GM18867 (cell line): ENCODE measurements at regions not wholly inside any gene's neighbourhood (a gene's known extent, or its start where the extent isn't known, plus 50 kb on each side); places are given as distances from the start of the nearest gene placed in this dataset.
"Not testable (repeated sequence)": the region's sequence is repeated elsewhere in the genome, so short reads cannot be mapped to it uniquely, and the experiment has no call there.

Experiments used
- ATAC-seq: cut with Tn5 transposase; IDR thresholded peaks from one replicate; pipeline ENCODE4 v1.9.1; 2021; ENCODE audit warnings: mild to moderate bottlenecking, moderate library complexity; ENCODE audit not compliant: unreplicated experiment

DNA sequence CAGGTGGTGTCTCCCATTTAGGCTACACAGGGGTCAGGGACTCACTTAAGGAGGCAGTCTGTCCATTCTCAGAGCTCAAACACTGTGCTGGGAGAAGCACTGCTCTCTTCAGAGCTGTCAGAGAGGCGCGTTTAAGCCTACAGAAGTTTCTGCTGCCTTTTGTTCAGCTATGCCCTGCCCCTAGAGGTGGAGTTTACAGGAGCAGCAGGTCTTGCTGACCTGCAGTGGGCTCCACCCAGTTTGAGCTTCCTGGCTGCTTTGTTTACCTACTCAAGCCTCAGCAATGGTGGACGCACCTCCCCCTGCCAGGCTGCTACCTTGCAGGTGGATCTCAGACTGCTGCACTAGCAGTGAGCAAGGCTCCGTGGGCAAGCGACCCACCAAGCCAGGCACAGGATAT is 260.1 kb downstream of the MEF2C start:
- ATAC-seq, result not testable (repeated sequence)

DNA sequence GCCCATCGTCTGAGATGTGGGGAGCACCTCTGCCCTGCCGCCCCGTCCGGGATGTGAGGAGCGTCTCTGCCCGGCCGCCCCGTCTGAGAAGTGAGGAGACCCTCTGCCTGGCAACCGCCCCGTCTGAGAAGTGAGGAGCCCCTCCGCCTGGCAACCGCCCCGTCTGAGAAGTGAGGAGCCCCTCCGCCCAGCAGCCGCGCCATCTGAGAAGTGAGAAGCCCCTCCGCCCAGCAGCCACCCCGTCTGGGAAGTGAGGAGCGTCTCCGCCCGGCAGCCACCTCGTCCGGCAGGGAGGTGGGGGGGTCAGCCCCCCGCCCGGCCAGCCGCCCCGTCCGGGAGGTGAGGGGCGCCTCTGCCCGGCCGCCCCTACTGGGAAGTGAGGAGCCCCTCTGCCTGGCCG is 267.2 kb downstream of the MEF2C start:
- ATAC-seq, result not testable (repeated sequence)

DNA sequence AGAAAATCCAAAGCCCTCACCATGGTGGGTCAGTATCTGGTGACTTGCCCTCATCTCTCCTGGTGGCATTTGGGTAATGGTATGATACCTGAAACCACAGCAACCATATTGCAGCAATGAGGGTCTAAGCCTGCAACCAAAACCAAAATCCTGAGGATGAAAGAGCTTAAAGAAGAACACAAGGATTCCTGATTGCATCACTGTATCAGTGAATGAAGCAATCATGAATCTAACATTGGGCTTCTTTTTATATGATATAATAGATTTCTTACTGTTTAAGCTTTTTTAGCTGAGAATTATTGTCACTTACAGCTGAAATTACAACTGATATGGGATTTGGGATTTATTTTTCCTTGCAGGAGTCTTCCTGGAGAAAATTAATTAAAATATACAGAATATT is 269.9 kb downstream of the MEF2C start:
- no peak for ATAC-seq

DNA sequence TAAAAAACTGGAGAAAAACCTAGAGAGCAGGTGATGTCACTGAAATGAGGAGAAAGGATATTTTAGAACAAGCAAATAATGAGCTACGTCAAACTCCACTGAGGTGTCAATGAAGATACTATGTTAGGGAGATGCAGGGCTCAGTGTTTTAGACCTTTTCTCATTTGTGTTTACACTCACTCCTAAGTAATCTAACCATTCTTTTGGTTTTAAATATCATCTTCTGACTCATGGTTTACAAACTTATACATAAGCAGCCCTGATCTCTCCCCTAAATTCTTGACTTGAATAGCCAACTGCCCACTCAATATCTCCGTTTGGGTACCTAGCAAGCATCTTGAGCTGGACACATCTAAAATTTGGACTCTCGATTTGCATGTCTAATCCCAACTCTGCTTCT is 272.4 kb downstream of the MEF2C start:
- ATAC-seq, result no peak

DNA sequence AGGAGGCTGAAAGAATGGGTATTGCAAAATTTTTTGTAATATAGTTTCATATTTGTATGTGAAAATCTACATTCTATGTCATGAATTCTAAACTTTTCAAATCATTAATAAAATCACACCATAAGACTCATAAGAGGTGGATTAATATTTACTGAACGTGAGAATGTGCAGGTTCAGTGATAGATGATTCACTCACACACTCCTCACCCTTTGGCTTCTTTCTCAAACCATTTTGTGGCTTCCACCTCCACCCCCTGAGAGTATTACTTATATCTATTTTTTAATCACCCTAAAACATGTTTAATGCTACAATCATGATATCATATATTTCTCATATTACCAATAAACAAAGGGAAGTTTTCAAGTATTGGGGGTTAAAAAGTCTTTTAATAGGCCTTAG is 275.5 kb downstream of the MEF2C start:
- no peak for ATAC-seq

DNA sequence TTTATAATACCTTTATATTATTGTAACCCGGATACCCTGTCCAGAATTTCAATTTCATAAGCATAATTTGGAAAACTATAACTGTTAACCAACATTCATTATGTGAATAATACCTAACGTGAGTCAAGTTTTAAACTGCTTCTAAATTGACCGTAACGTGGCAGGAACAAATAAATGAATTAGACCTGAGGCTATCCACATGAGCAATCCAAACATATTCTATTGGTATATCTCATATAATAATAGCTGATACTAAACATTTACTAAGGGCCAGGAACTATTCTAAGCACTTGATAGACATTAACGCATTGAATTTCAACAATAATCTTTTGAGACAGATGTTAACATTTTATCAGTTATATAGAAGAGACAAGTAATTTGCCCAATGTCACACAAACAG is 276.4 kb downstream of the MEF2C start:
- ATAC-seq, result no peak

DNA sequence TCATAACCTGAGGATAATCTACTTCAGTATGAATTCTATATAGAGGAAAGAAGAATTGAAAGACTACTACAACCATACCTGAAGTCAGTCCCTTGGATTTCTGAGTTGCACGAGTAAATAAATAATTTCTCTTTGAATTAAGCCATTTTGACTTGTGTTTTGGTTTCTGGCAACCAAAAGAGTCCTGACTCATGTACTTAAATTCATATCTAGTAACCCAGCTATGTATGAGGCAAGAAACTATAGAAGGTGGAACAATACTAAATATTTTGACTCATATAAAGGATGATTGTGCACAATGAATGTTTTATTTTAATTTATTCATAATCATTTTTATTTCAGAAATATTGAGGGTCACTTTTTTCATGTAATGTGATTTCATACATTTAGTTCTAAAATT is 276.8 kb downstream of the MEF2C start:
- ATAC-seq, result no peak

DNA sequence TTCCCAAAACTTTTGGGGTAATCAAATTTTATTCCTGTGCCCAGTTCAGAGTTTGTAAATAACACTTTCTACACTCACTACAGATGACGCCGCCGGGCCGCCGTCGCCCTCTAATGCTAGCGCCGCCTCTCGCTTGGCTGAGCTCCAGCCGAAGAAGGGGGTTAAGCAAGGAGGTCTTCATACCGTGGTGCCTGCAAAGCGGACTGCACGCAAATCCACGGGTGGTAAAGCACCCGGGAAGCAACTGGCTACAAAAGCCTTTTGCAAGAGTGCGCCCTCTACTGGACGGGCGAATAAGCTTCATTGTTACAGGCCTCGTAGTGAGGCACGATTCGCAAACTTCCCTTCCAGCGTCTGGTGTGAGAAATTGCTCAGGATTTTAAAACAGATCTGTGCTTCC is 280.4 kb downstream of the MEF2C start:
- no peak for ATAC-seq

DNA sequence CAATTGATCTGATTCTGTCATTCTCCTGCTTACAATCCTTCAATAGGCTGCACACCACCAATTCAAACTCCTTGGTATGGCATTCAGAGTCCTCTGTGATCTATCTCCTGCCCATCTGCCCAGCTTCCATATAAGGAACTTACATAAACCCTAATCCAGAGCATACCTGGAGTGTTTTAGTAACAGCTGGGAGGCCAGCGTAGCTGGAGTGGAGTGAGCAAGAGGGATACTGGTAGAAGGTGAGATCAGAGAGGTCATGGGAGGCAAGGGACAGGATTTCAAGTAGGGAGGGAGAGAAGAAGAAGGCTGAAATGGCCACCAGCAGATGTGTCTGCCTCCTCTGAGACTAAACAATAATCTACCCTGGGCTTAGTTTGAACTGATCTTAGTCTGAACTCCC is 288.5 kb downstream of the MEF2C start:
- no peak for ATAC-seq

DNA sequence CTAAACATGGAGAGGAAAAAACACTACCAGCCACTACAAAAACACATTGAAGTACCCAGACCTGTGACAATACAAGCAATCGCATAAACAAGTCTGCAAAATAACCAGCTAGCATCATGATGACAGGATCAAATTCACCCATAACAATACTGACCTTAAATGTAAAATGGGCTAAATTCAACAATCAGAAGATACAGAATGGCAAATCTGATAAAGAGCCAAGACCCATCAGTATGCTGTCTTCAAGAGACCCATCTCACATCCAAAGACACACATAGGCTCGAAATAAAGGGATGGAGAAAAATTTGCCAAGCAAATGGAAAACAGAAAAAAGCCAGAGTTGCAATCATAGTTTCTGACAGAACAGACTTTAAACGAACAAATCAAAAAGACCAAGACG is 294.4 kb downstream of the MEF2C start:
- no peak for ATAC-seq

DNA sequence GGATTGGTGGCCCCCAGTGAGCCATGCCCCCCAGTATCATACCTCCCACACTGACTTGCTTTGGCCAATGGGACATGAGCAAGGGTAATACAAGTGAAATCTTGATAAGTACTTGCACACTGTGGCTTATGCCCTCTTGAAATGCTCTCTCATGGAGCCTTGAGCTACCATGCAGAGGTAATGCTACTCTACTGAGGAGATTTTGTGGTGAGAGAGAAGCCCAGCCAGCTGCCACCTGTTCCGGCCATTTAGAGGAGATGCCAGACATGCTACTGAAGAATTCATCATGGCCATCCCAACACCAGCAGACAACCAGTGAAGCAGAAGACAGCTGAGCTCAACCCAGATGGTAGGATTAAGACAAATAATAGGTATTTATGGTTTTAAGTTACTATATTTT is 299.5 kb downstream of the MEF2C start:
- no peak for ATAC-seq

DNA sequence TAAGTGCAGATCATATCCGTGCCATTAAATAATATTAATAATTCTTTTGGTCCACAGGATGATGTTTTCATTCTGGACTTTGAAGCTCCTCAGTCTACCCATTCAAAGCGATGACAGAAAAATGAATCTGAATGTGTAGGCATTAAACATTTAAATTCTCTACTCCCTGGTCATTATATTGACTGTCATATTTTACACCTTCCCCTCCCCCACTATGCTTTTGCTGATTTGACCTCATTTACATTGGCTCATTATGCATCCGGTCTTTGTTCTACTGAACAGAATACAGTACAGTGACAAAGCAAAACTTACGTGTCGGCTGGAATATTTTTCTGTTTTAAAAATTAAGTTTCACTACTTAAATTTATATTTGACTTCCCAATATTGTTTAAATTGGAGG is 289.7 kb upstream of the TMEM161B start:
- ATAC-seq, result no peak

DNA sequence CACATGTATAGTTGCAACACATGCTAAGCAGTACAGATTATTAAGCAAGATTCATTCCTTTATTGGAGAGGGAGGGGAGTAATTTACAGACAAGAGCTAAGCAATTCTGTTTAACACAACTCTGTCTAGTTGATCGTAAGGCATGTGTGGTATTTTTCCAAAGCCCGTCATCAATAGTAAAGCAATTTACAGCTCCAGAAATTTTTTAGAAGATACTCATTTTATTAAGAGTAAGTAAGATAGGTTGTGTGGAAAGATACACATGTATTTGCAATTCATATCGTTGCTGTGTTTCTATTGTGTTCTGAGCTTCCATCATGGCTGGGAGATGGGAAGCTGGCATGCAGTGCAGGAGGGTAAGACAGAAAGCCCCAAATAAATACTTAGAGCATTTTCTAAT is 289.2 kb upstream of the TMEM161B start:
- ATAC-seq, result no peak

DNA sequence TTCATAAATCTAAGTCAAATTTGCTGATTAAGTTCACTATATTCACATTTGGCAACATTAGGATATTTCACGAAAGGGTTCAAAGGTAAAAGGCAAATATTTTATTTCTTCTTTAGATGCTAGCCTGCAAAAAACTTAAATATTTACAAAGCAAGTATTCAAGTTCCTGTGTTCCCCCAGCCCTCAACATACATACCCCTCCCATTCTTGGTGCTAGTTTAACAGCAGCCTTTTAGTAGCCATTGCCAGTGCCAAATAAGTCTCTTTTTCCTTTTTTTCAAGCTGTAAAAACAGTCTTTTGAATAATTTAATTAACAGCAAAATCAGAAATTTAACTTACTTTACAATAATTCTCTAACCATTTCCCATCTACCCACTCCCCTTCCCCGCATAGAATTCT is 288.5 kb upstream of the TMEM161B start:
- ATAC-seq, result no peak

DNA sequence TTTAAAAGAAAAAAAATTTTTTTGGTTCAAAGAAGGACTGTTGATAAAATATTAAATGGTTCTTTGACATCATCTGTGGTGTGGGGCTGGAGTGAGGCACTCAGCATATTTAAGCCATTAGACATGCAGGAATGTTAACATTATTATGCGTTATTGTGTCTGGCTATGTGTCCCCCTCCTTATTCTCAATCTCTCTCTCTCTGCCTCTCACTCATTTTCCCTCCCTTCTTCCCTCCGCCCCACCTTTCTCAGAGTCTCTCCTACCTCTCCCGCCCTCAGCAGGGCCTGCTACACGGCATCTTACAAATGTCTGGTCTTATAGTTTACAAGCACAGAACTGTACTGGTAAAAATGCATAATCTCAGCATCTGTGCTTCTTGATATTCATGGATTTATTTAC is 287.8 kb upstream of the TMEM161B start:
- no peak for ATAC-seq

DNA sequence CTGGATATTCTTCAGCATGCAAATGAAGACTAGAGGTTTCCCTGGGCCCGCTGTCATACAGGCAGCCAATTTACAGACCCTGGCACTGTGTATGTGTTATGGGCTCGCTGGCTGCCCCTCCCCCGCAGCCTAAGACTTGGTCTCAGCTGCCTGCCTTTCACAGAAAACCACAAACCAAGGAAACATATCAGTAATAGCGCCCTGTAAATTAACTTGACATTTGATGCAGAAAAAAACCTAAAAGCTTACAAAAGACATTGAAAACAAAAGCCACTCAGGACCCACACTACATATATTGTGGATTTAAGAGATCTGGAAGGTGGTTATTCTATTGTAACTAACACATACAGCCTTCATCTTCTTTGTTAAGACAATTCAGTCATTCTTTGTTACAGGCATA is 287.0 kb upstream of the TMEM161B start:
- ATAC-seq, result no peak

DNA sequence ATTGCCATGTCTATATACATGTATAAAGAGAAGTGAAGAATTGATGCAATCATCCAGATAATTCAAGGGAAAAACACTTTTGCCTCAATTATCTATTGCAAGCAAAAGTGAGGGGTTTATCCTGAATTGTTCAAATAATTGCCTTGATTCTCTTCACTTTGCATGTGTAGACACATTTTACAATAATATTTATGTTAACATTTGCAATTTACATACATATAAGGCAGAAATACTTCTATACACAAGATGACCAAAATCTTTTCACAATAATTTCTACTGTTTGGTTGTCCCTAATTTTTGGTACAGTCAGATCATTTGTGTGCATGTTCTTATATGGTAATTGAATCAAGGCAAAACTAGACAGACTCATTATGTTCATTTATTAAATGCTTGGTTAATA is 285.3 kb upstream of the TMEM161B start:
- no peak for ATAC-seq

DNA sequence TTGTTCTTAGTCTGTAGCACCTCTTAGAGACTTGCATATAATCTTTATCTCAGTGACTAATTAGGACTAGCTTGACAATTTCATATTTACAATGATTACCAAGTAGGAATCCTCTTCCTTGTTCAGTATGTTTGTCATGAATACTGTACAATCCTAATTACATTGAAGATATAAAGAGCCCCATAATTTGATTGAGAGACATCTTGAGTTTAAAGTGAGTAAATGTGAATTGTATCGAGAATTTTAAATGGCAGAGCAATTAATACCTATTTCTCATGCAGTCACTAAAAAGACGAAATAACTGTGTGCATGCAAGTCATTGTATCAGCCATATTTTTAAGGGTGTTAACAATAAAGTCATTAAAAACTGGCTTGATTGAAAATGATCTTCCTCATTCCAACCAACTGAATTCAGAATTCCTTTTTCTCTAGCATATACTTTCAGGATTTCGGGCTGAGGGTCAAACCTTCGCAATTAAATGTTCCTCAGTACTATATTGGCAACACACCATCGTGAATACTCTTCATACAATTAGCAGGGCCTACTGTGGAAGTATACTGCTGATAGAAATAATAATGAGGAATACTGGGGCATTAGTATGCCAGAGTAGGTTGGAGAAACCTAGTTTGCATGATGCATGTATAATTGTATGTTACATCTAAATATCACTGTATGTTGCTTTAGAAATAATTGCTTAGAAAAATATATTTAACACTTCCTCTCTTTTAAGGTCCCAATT is 284.7 kb upstream of the TMEM161B start:
- no peak for ATAC-seq

DNA sequence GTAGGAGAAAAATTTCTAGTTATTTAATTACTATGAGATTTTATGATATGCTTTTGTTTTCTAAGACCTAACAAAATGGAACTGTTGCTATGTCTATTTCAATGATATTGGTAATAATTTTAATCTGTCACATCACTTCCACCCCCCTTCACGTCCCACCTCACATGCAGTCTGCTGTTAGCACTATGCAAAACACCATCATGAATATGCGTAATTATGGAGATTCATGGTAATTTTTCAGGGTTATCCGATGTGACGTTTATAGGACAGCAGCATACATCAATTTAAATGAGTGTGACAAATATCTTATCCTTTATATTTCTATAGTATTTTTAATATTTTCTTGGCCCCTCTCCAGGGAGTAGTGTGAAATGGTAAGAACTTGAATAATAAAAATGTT is 283.8 kb upstream of the TMEM161B start:
- ATAC-seq, result no peak

DNA sequence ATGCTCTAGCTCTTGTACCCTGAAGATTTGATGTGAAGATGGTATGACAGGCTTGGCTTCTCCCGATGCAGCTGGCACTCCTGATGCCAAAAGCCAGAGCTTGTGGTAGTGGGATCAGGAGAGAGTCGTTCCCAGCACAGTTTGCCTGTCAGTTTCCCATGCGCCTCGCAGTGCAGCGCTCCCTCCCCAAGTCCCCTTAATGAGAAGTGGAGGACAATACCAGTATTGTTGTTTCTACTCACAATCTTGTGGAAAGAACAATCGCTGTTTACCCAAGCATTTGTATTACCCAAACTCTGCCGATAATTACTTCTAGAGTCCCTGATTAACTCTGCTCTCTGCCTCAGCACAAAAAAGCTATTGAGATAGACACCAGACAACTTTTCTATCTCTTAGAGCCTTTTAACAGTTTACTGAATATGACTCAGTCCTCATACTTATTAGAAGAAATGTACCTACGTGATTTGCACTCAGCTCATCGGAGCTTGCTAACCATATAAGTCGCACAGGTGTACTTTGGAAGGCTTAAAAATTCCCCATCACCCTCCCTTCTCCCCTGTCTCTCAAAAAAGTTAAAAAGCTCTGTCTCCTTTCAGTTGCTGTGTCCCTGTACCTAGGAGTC is 283.2 kb upstream of the TMEM161B start:
- ATAC-seq, result no peak

DNA sequence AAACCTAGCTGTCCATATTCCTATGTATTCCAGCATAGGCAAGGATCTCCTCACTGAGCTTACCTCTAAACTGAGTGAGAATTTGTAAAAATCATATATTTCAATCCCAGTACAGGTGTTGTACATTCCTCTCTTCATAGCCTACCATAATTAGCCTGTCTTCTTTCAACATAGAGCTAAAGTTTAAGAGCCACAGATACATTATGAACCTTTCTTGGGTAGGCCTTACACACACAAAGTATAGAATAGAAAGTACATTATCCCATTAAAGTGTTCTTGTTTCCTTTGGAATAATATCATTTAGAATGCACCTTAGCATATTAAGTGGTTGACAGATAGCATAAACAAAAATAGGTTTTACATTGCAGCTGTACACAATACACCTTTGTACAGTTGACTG is 282.1 kb upstream of the TMEM161B start:
- no peak for ATAC-seq

DNA sequence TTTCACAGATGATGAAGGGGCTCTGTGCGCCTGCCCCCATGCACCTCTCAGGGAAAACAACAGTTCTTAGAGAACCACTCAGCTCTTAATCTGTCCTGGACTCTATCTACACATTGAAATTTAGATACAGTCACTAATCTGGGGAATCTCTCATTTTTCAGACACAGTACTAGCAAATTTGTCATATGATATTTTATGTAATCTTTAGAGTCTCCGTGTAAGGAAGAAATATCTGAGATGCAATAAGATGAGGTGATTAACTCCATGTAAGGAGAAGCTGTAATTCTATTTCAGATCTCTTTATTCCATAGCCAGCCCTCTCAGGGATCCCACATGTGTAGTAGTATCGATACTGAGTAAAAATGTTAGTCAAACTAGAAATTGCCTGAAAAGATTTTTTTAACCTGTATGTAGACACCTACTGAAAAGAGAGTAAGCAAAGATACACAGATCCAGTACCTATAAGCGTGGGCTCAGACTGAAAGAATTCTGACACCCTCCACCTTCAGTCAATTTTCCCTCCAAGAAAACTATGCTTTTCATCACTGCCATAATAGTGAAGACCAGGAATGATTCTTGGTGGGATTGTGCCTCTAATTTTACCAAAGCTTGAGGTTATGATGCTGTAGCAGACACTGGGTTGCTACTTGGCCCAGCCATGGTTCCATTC is 279.6 kb upstream of the TMEM161B start:
- no peak for ATAC-seq
